ENCODE measurements at regions not wholly inside any gene's neighbourhood (a gene's known extent, or its start where the extent isn't known, plus 50 kb on each side); places are given as distances from the start of the nearest gene placed in this dataset.

- no peak for TF ChIP-seq POLR2AphosphoS5 (IDR thresholded peaks at IDR 0.05; ENCODE audit: low read depth, low read length)
- TF ChIP-seq CTCF (IDR thresholded peaks at IDR 0.05) = no peak
- TF ChIP-seq EZH2phosphoT487 (IDR thresholded peaks at IDR 0.05; ENCODE audit: borderline replicate concordance, low read depth) = no peak
- no peak for TF ChIP-seq RFX5 (IDR thresholded peaks at IDR 0.05; ENCODE audit: low read length)
- no peak for TF ChIP-seq RAD21 (IDR thresholded peaks at IDR 0.05; ENCODE audit: low read length)
- TF ChIP-seq TCF12 (IDR thresholded peaks at IDR 0.05) = no peak
- no peak for TF ChIP-seq USF2 (IDR thresholded peaks at IDR 0.05; ENCODE audit: borderline replicate concordance, low read depth, low read length)
- TF ChIP-seq NFIC (IDR thresholded peaks at IDR 0.05; ENCODE audit: borderline replicate concordance) = no peak
- no peak for TF ChIP-seq EP300 (IDR thresholded peaks at IDR 0.05; ENCODE audit: borderline replicate concordance in 1 of 2, low read depth in 1 of 2, low read length in 1 of 2)
Measured at GRCh38 chr4:115515366-115515765, 401.9 kb upstream of the NDST4 start.
